GM10266 (cell line): ENCODE measurements at regions not wholly inside any gene's neighbourhood (a gene's known extent, or its start where the extent isn't known, plus 50 kb on each side); places are given as distances from the start of the nearest gene placed in this dataset.
"Not testable (repeated sequence)": the region's sequence is repeated elsewhere in the genome, so short reads cannot be mapped to it uniquely, and the experiment has no call there.

Experiments used
- DNase-seq: peaks from one replicate; pipeline ENCODE4 v3.0.0; 2012; ENCODE audit errors: extremely low spot score
- CTCF ChIP-seq: IDR thresholded peaks from 2 replicates; pipeline ENCODE4 v1.5.1; 2012; ENCODE audit warnings: mild to moderate bottlenecking, low read depth; ENCODE audit not compliant: control insufficient read depth, insufficient read depth; ENCODE audit errors: missing control alignments

GRCh38 chr7:121621937-121622336, 225.8 kb upstream of the FAM3C start:
- no peak for TF ChIP-seq CTCF

GRCh38 chr7:121620953-121621606, 225.0 kb upstream of the FAM3C start:
- no peak for TF ChIP-seq CTCF

More at GRCh38 chr7:121621937-121622336, 225.8 kb upstream of the FAM3C start:
- no peak for DNase-seq

GRCh38 chr7:121620206-121620605, 224.1 kb upstream of the FAM3C start:
- DNase-seq: no peak
- no peak for TF ChIP-seq CTCF

More at GRCh38 chr7:121620953-121621606, 225.0 kb upstream of the FAM3C start:
- DNase-seq: no peak

GRCh38 chr7:121618182-121618581, 222.1 kb upstream of the FAM3C start:
- TF ChIP-seq CTCF: no peak
- DNase-seq: no peak

GRCh38 chr7:121610243-121610642, 214.1 kb upstream of the FAM3C start:
- DNase-seq: no peak
- no peak for TF ChIP-seq CTCF

- DNase-seq: no peak
- no peak for TF ChIP-seq CTCF
Observed at GRCh38 chr7:121609208-121609607, 213.1 kb upstream of the FAM3C start.

- no peak for TF ChIP-seq CTCF
- DNase-seq: no peak
Observed at GRCh38 chr7:121608785-121609184, 212.7 kb upstream of the FAM3C start.

GRCh38 chr7:121608183-121608582, 212.1 kb upstream of the FAM3C start:
- not testable (repeated sequence) for DNase-seq
